ENCODE measurements at regions not wholly inside any gene's neighbourhood (a gene's known extent, or its start where the extent isn't known, plus 50 kb on each side); places are given as distances from the start of the nearest gene placed in this dataset.

DNA sequence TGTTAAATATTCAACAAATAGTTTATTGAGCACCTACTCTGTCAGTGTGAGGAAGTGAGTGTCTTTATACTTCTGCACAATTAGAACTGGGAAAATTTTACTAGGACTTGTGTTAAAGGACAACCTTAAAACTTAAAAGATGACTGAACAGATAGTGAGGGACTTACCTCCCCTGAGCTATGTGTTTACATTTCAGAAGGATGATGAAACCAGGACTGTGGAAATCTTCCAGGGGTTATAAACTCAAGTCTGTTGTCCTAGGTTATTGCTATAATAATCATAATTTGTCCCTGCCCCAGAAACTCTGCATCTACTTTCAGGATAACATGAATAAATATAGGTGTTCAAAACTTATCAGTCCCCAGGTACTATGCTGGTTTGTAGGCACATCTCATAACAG is 261.0 kb upstream of the MKLN1 start:
- TF ChIP-seq REPIN1 (tag by site-specific recombination; IDR thresholded peaks at IDR 0.05; ENCODE audit: low read depth): no peak
- TF ChIP-seq, protein P1, sequence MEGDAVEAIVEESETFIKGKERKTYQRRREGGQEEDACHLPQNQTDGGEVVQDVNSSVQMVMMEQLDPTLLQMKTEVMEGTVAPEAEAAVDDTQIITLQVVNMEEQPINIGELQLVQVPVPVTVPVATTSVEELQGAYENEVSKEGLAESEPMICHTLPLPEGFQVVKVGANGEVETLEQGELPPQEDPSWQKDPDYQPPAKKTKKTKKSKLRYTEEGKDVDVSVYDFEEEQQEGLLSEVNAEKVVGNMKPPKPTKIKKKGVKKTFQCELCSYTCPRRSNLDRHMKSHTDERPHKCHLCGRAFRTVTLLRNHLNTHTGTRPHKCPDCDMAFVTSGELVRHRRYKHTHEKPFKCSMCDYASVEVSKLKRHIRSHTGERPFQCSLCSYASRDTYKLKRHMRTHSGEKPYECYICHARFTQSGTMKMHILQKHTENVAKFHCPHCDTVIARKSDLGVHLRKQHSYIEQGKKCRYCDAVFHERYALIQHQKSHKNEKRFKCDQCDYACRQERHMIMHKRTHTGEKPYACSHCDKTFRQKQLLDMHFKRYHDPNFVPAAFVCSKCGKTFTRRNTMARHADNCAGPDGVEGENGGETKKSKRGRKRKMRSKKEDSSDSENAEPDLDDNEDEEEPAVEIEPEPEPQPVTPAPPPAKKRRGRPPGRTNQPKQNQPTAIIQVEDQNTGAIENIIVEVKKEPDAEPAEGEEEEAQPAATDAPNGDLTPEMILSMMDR (tag by site-specific recombination; IDR thresholded peaks at IDR 0.05): no peak

All from HEK293 (cell line).